ENCODE measurements at regions not wholly inside any gene's neighbourhood (a gene's known extent, or its start where the extent isn't known, plus 50 kb on each side); places are given as distances from the start of the nearest gene placed in this dataset.
"Not testable (repeated sequence)": the region's sequence is repeated elsewhere in the genome, so short reads cannot be mapped to it uniquely, and the experiment has no call there.

DNA sequence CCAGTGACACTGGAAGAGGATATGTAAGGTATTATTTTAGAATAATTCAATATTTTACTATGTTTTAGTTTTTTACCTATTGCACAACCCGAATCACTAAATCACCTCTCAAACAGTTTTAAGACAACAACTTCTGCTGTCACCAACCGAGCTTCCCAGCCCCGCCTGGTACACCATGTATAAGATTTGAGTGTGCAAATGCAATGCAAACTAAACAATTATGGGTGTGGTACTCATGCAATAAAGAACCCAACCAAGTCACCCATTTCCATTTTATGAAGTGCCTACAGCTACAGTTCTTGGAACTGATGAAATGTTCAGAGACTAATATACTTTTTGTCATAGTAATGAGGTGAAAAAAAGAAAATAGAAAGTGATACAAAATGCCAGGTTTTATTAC, 256.2 kb downstream of the TAFA4 start:
- no peak for DNase-seq (ENCODE audit: low read depth, low spot score)
- TF ChIP-seq POLR2AphosphoS5 (IDR thresholded peaks at IDR 0.05; ENCODE audit: borderline replicate concordance, low read depth, low read length) (no peak), FOXP2 (optimal IDR thresholded peaks at IDR 0.05; ENCODE audit: control extremely low read depth, extremely low read length, insufficient read depth) (no peak), EZH2 (IDR thresholded peaks at IDR 0.05) (no peak)
- H3K9ac ChIP-seq (ENCODE audit: insufficient read length) = no peak overlapping the region
- no peak overlapping the region for H3K4me3 ChIP-seq
- H3K9me3 ChIP-seq (ENCODE audit: low read depth, low read length) = no peaks in the 10 kb centered on the region
- H3K36me3 ChIP-seq (ENCODE audit: insufficient read depth, low read length) = no peaks in the 10 kb centered on the region
- no peak overlapping the region for H3K27ac ChIP-seq

GRCh38 chr3:68667346-68667745, 265.0 kb downstream of the TAFA4 start:
- no peak for TF ChIP-seq POLR2AphosphoS5 (IDR thresholded peaks at IDR 0.05; ENCODE audit: borderline replicate concordance, low read depth, low read length)

GRCh38 chr3:68666429-68667136, 265.8 kb downstream of the TAFA4 start:
- DNase-seq (ENCODE audit: low read depth, low spot score) = no peak
- H3K9me3 ChIP-seq (ENCODE audit: low read depth, low read length) = no peaks in the 10 kb centered on the region
- TF ChIP-seq EZH2 (IDR thresholded peaks at IDR 0.05) = no peak
- no peaks in the 10 kb centered on the region for H3K36me3 ChIP-seq (ENCODE audit: insufficient read depth, low read length)
- no peak overlapping the region for H3K27ac ChIP-seq
- H3K9ac ChIP-seq (ENCODE audit: insufficient read length) = no peak overlapping the region
- H3K4me3 ChIP-seq = no peak overlapping the region

More at GRCh38 chr3:68667346-68667745, 265.0 kb downstream of the TAFA4 start:
- Histone ChIP-seq H3K9me3 (ENCODE audit: low read depth, low read length) (no peaks in the 10 kb centered on the region), H3K36me3 (ENCODE audit: insufficient read depth, low read length) (no peaks in the 10 kb centered on the region), H3K4me3 (no peak overlapping the region), H3K27ac (no peak overlapping the region), H3K9ac (ENCODE audit: insufficient read length) (no peak overlapping the region)
- DNase-seq (ENCODE audit: low read depth, low spot score) = no peak

GRCh38 chr3:68664276-68664675, 268.1 kb downstream of the TAFA4 start:
- Histone ChIP-seq H3K9me3 (ENCODE audit: low read depth, low read length) (no peaks in the 10 kb centered on the region), H3K4me3 (no peak overlapping the region), H3K27ac (no peak overlapping the region), H3K36me3 (ENCODE audit: insufficient read depth, low read length) (no peaks in the 10 kb centered on the region), H3K9ac (ENCODE audit: insufficient read length) (no peak overlapping the region)
- DNase-seq (ENCODE audit: low read depth, low spot score) = no peak
- TF ChIP-seq FOXP2 (optimal IDR thresholded peaks at IDR 0.05; ENCODE audit: control extremely low read depth, extremely low read length, insufficient read depth) = no peak
- no peak for TF ChIP-seq EZH2 (IDR thresholded peaks at IDR 0.05)
- no peak for TF ChIP-seq POLR2AphosphoS5 (IDR thresholded peaks at IDR 0.05; ENCODE audit: borderline replicate concordance, low read depth, low read length)

- TF ChIP-seq POLR2AphosphoS5 (IDR thresholded peaks at IDR 0.05; ENCODE audit: borderline replicate concordance, low read depth, low read length) (no peak), EZH2 (IDR thresholded peaks at IDR 0.05) (no peak), FOXP2 (optimal IDR thresholded peaks at IDR 0.05; ENCODE audit: control extremely low read depth, extremely low read length, insufficient read depth) (no peak)
- H3K9ac ChIP-seq (ENCODE audit: insufficient read length) = no peak overlapping the region
- no peaks in the 10 kb centered on the region for H3K36me3 ChIP-seq (ENCODE audit: insufficient read depth, low read length)
- no peak for DNase-seq (ENCODE audit: low read depth, low spot score)
- H3K9me3 ChIP-seq (ENCODE audit: low read depth, low read length) = no peaks in the 10 kb centered on the region
- H3K4me3 ChIP-seq = no peak overlapping the region
- H3K27ac ChIP-seq = no peak overlapping the region
These were observed 270.2 kb downstream of the TAFA4 start for GRCh38 chr3:68662176-68662575.

DNA sequence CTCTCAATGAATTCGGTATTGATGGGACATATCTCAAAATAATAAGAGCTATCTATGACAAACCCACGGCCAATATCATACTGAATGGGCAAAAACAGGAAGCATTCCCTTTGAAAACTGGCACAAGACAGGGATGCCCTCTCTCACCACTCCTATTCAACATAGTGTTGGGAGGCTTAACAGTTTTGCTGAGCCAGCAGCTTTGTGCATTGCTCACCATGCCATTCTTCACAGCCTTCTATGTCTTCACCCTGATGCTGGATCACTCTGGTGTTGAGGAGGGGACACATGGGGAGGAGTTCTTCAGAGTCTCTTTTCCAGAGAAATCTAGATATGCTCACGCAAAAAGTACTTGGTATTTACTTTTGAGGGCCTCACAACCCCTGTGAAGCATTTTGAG, 281.7 kb downstream of the TAFA4 start:
- not testable (repeated sequence) for H3K9ac ChIP-seq (ENCODE audit: insufficient read length); H3K27ac ChIP-seq; H3K36me3 ChIP-seq (ENCODE audit: insufficient read depth, low read length); H3K9me3 ChIP-seq (ENCODE audit: low read depth, low read length); H3K4me3 ChIP-seq; DNase-seq (ENCODE audit: low read depth, low spot score)

DNA sequence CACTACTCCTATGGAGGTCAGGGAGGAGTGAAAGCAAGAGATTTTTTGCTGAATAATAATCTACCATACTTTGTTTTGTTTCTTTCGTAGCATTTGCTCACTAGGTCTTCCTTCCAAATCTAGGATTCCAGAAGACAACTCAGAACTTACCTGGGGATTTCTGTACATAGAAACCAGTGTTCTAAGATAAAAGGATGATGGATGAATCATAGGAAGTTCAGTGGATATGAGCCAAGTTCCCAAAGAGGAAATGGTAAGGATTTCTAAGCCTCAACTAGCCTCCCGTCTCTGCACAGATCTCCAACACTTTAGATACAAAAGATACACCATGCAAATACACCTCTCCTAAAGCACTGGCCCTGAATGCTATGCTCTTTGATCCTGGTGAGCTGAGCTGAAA, 283.9 kb downstream of the TAFA4 start:
- H3K27ac ChIP-seq = no peak overlapping the region
- no peak for DNase-seq (ENCODE audit: low read depth, low spot score)
- H3K36me3 ChIP-seq (ENCODE audit: insufficient read depth, low read length) = no peaks in the 10 kb centered on the region
- no peaks in the 10 kb centered on the region for H3K9me3 ChIP-seq (ENCODE audit: low read depth, low read length)
- no peak overlapping the region for H3K4me3 ChIP-seq
- H3K9ac ChIP-seq (ENCODE audit: insufficient read length) = no peak overlapping the region
- no peak for TF ChIP-seq EZH2 (IDR thresholded peaks at IDR 0.05)
- no peak for TF ChIP-seq FOXP2 (optimal IDR thresholded peaks at IDR 0.05; ENCODE audit: control extremely low read depth, extremely low read length, insufficient read depth)
- TF ChIP-seq POLR2AphosphoS5 (IDR thresholded peaks at IDR 0.05; ENCODE audit: borderline replicate concordance, low read depth, low read length) = no peak

DNA sequence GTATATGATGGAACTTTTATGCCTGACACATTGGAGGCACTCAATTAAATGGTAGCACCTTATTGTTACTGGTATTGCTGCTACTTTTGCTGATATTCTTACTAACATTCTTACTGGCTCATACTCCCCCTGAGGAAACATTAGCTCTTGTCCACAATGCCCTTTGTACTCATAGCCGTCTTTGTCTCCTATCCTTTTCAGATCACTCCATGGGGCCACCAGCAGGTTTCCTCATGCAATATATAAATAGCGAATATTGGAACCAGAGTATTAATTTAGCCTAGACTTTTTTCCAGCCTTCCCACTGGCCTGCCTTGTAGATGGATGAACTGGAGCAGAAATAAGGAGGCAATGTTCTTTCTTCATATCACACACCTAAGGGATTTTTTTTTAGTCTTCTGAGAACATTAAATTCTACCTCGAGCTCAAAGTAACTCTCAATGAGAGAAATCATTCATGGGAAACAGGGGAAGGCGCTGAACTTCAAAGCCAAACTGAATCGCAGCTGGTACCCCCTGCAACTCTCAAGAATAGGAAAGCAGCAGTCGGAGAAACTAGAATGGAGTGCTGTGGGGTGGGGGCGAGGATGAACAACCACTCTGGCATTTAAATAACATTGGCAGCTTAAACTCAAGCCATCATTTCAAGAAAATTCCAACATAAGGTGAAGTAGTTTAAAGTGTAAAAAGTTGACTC, 300.3 kb downstream of the TAFA4 start:
- Histone ChIP-seq H3K4me3 (no peak overlapping the region), H3K27ac (no peak overlapping the region), H3K9me3 (ENCODE audit: low read depth, low read length) (no peaks in the 10 kb centered on the region), H3K36me3 (ENCODE audit: insufficient read depth, low read length) (no peaks in the 10 kb centered on the region), H3K9ac (ENCODE audit: insufficient read length) (no peak overlapping the region)
- no peak for DNase-seq (ENCODE audit: low read depth, low spot score)
- TF ChIP-seq FOXP2 (optimal IDR thresholded peaks at IDR 0.05; ENCODE audit: control extremely low read depth, extremely low read length, insufficient read depth) (no peak), EZH2 (IDR thresholded peaks at IDR 0.05) (no peak), POLR2AphosphoS5 (IDR thresholded peaks at IDR 0.05; ENCODE audit: borderline replicate concordance, low read depth, low read length) (no peak)

DNA sequence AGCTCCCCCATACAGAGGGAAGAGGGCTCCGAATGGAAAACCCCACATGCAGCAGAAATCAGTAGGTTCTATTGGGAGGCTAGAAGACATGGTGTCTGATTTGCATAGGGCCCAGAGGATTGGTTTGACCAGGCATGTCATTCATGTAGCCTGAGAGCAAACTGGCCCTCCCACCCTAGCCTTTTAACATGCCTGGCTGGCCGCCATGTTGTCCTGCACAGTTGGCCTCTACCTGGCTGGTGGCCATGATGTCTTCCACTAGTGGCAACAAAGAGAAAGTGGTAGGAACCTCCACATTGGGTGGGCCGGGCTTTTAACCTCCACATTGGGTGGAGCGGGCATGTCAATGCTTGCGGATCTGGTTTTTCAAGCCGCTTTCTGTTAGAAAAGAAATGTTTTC, 312.1 kb downstream of the TAFA4 start:
- DNase-seq (ENCODE audit: low read depth, low spot score) = no peak
- Histone ChIP-seq H3K9me3 (ENCODE audit: low read depth, low read length) (no peaks in the 10 kb centered on the region), H3K9ac (ENCODE audit: insufficient read length) (no peak overlapping the region), H3K36me3 (ENCODE audit: insufficient read depth, low read length) (no peaks in the 10 kb centered on the region), H3K4me3 (no peak overlapping the region), H3K27ac (no peak overlapping the region)
- TF ChIP-seq POLR2AphosphoS5 (IDR thresholded peaks at IDR 0.05; ENCODE audit: borderline replicate concordance, low read depth, low read length) (no peak), FOXP2 (optimal IDR thresholded peaks at IDR 0.05; ENCODE audit: control extremely low read depth, extremely low read length, insufficient read depth) (no peak)
